Osteocyte (in vitro differentiated cells): ENCODE measurements at regions not wholly inside any gene's neighbourhood (a gene's known extent, or its start where the extent isn't known, plus 50 kb on each side); places are given as distances from the start of the nearest gene placed in this dataset.

Source experiments
- DNase-seq: peaks from one replicate; pipeline ENCODE4 v3.0.0; 2021; ENCODE audit warnings: mixed read lengths; ENCODE audit not compliant: unreplicated experiment; ENCODE audit errors: extremely low spot score
- H3K27ac Mint-ChIP-seq: one replicate; pipeline ENCODE4 v1.8.0; 2021; ENCODE audit warnings: mild to moderate bottlenecking, mixed read lengths; ENCODE audit not compliant: unreplicated experiment
- H3K27me3 Mint-ChIP-seq: one replicate; pipeline ENCODE4 v1.8.0; 2021; ENCODE audit warnings: mixed read lengths; ENCODE audit not compliant: unreplicated experiment
- H3K36me3 Mint-ChIP-seq: one replicate; pipeline ENCODE4 v1.8.0; 2021; ENCODE audit warnings: mixed read lengths; ENCODE audit not compliant: unreplicated experiment
- H3K4me1 Mint-ChIP-seq: one replicate; pipeline ENCODE4 v1.8.0; 2021; ENCODE audit warnings: mixed read lengths; ENCODE audit not compliant: unreplicated experiment
- H3K4me3 Mint-ChIP-seq: one replicate; pipeline ENCODE4 v1.8.0; 2021; ENCODE audit warnings: mild to moderate bottlenecking, moderate library complexity, mixed read lengths; ENCODE audit not compliant: unreplicated experiment
- H3K9me3 Mint-ChIP-seq: one replicate; pipeline ENCODE4 v1.8.0; 2021; ENCODE audit warnings: mixed read lengths; ENCODE audit not compliant: unreplicated experiment
- CTCF ChIP-seq: fragments of 200-600 bp; sonication (generic); IDR thresholded peaks from 2 replicates; pipeline ENCODE4 v1.5.0; 2021; ENCODE audit warnings: antibody characterized with exemption, mild to moderate bottlenecking, moderate library complexity

DNA sequence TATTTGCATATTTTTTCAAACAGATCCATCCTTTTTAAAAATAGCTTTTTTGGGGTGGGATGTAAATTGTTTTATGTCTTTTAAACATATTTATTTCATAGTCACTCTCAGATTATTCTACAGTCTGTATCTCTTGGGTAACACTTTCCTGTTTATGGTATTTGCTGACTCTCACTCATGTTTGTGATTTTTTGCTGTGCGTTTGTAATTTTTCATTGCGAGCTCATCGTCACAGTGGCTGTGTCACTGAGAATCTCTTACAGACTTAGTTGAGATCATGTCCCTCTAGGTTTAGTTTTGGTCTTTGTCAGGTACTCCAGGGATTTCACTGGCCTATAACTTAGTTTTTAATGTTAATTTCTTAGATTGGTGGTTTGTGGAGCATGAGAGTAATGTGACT lies 73.5 kb upstream of the HS6ST1 start:
- Mint-ChIP-seq H3K27ac (no peak overlapping the region), H3K4me1 (peaks cover 22% of the 10 kb centered on the region), H3K27me3 (no peaks in the 10 kb centered on the region), H3K9me3 (no peaks in the 10 kb centered on the region), H3K36me3 (no peaks in the 10 kb centered on the region), H3K4me3 (no peak overlapping the region)
- DNase-seq: no peak
- TF ChIP-seq CTCF: no peak

DNA sequence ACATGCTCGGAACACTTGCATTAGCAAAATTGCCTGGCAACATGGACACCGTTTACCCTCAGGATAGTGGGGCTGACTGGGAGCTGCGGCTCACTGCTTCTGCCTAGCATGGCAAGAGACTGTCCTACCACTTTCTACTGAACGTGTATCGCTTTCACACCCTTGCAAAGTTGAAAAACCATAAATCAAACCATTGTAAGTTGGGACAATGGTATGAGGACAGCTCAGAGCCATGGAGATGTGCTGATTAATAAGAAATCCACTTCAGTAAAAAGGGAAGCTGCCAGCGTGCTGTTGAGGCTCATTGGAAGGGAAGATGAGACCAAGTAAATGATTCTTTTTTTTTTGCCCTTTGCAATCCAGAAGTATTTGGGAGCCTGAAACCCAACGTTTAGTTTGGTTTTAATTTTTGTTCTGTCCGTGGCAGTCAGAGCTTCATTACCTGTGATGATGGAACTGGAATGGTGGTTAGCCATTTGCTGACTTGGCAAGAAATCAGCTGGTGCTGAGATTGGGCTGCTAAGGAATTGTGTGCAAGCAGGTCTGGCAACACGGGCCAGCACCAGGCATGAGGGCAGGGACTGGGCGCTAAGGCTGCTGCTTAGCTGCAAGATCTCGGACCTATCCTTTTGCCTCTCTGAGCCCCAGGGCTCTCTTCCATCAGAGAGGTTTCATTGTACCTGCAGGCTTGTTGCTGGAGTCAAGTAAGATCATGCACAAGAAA lies 75.5 kb upstream of the HS6ST1 start:
- H3K27ac Mint-ChIP-seq: no peak overlapping the region
- no peak overlapping the region for H3K4me3 Mint-ChIP-seq
- TF ChIP-seq CTCF: no peak
- H3K9me3 Mint-ChIP-seq: no peaks in the 10 kb centered on the region
- H3K4me1 Mint-ChIP-seq: peaks cover 29% of the 10 kb centered on the region
- H3K36me3 Mint-ChIP-seq: no peaks in the 10 kb centered on the region
- H3K27me3 Mint-ChIP-seq: no peaks in the 10 kb centered on the region
- DNase-seq: no peak

DNA sequence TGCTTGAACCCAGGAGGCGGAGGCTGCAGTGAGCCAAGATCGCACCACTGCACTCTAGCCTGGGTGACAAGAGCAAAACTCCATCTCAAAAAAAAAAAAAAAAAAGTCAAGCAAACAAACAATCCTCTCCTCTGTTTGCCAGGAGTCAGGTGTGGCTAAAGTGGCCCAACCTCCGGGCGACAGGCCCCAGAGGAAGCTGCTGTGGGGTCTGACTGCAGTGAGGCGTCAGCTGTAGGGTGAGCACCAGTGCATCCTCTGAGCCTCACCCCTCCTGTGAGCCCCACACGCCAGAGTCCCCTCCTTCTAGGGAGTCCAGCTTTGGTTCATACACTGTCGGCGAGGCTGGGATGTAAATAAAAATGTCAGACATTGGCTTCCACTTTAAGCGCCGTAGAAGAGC lies 76.5 kb upstream of the HS6ST1 start:
- H3K9me3 Mint-ChIP-seq: no peaks in the 10 kb centered on the region
- H3K36me3 Mint-ChIP-seq: no peaks in the 10 kb centered on the region
- no peak overlapping the region for H3K4me3 Mint-ChIP-seq
- peaks cover 25% of the 10 kb centered on the region for H3K4me1 Mint-ChIP-seq
- H3K27ac Mint-ChIP-seq: no peak overlapping the region
- H3K27me3 Mint-ChIP-seq: no peaks in the 10 kb centered on the region
- DNase-seq: no peak
- no peak for TF ChIP-seq CTCF

DNA sequence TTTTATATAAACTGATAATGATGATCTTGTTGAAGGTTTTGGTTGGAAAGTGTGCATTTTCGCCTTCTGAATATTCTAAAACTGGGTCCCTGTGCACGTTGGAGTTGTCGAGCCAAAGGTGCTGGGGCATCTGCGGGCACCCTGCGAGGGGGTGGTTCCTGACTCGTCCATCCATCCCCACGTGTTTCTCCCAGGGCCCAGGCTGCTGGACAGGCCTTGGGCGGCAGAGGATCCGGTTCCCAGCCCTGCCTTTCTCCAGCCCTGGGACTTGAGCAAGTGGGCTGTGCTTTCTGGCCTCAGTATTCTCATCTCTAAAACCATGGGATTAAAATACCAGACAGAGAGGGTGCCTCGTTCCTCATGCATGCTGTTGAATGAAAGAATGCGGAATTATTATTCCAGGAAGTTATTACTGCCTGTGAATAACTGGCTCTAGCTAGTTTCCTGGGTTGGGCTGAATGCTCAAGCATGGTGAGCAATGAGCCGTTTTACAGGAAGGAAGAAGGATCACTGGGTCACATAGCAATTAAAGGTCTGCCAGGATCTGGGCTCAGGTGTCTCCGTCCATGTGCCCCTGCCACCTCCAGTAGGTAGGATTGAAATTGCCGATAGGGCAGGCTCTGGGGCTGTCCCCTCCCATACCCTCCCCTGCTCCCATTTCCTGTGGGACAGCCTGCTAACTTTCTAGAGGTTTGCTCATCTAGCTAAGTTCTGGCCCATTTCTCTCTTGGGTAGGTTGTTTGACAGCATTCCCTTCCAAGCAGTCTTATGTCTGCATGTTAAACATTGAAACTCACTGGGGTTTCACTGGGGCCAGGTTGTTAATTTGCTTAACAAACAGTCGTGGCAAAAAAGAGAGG lies 77.2 kb upstream of the HS6ST1 start:
- H3K27ac Mint-ChIP-seq: peak overlapping the region; percentile 85
- no peaks in the 10 kb centered on the region for H3K36me3 Mint-ChIP-seq
- no peaks in the 10 kb centered on the region for H3K27me3 Mint-ChIP-seq
- H3K4me3 Mint-ChIP-seq: no peak overlapping the region
- no peak for DNase-seq
- no peak for TF ChIP-seq CTCF
- H3K9me3 Mint-ChIP-seq: peaks cover 5% of the 10 kb centered on the region
- H3K4me1 Mint-ChIP-seq: peaks cover 25% of the 10 kb centered on the region

DNA sequence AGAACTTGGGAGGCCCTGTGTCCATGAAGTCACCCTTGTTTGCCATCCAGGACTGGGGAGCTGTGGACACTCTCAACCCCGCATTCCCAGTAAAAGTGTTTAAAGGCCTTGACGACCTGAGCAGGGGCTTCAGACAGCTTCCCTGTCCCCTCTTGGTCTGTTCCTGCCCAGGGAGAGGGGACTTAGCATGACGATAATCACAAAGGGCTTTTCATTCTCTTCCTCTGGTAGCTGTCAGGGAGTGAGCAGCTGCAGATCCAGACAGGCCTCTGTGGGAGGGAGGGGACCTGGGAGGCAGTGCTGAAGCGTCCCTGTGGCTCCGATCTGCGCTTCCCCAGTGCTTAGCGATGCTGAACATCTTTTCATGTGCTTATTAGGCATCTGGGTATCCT lies 77.8 kb upstream of the HS6ST1 start:
- peaks cover 25% of the 10 kb centered on the region for H3K4me1 Mint-ChIP-seq
- H3K36me3 Mint-ChIP-seq: no peaks in the 10 kb centered on the region
- no peak overlapping the region for H3K4me3 Mint-ChIP-seq
- H3K27me3 Mint-ChIP-seq: no peaks in the 10 kb centered on the region
- peak overlapping the region; percentile 85 for H3K27ac Mint-ChIP-seq
- no peak for TF ChIP-seq CTCF
- peaks cover 5% of the 10 kb centered on the region for H3K9me3 Mint-ChIP-seq
- no peak for DNase-seq
